HepG2 (cell line): ENCODE measurements at regions not wholly inside any gene's neighbourhood (a gene's known extent, or its start where the extent isn't known, plus 50 kb on each side); places are given as distances from the start of the nearest gene placed in this dataset.

ENCODE experiments used
- ADNP ChIP-seq: sonication (generic); formaldehyde crosslinking; IDR thresholded peaks from 2 replicates; pipeline ENCODE4 v1.4.0; 2020; ENCODE audit warnings: missing genetic modification reagents
- HOXA9 ChIP-seq: sonication (generic); formaldehyde crosslinking; IDR thresholded peaks from 2 replicates; pipeline ENCODE4 v1.8.1; 2022; ENCODE audit warnings: missing genetic modification reagents, mild to moderate bottlenecking, moderate library complexity, borderline replicate concordance
- JUND ChIP-seq: sonication (generic); formaldehyde crosslinking; IDR thresholded peaks from 2 replicates; pipeline ENCODE4 v1.8.0; 2022; ENCODE audit warnings: mild to moderate bottlenecking, missing genetic modification reagents
- KLF16 ChIP-seq, 2 experiments: sonication (generic) in 1 of 2; formaldehyde crosslinking in 1 of 2; IDR thresholded peaks; 2 replicates each; pipeline versions ENCODE4 v1.6.1 to v1.8.0; 2016 to 2023; ENCODE audit warnings: missing genetic modification reagents in 2 of 2, missing compliant biosample characterization in 1 of 2
- NAIF1 ChIP-seq: sonication (generic); formaldehyde crosslinking; IDR thresholded peaks from 2 replicates; pipeline ENCODE4 v1.5.0; 2020; ENCODE audit warnings: mild to moderate bottlenecking, missing genetic modification reagents, borderline replicate concordance
- ZNF274 ChIP-seq: sonication (generic); formaldehyde crosslinking; IDR thresholded peaks from 2 replicates; pipeline ENCODE4 v1.5.1; 2020; ENCODE audit warnings: mild to moderate bottlenecking, missing genetic modification reagents

- TF ChIP-seq JUND (CRISPR knock-in tag) (no peak), NAIF1 (CRISPR knock-in tag) (no peak), KLF16 (CRISPR knock-in tag; IDR thresholded peaks at IDR 0.05) (no peak), HOXA9 (CRISPR knock-in tag) (no peak), ADNP (CRISPR knock-in tag) (no peak), ZNF274 (CRISPR knock-in tag) (no peak)
Measured at GRCh38 chrX:914206-914605, 283.6 kb downstream of the SHOX start.
